ENCODE measurements at regions not wholly inside any gene's neighbourhood (a gene's known extent, or its start where the extent isn't known, plus 50 kb on each side); places are given as distances from the start of the nearest gene placed in this dataset.
"Not testable (repeated sequence)": the region's sequence is repeated elsewhere in the genome, so short reads cannot be mapped to it uniquely, and the experiment has no call there.

DNA sequence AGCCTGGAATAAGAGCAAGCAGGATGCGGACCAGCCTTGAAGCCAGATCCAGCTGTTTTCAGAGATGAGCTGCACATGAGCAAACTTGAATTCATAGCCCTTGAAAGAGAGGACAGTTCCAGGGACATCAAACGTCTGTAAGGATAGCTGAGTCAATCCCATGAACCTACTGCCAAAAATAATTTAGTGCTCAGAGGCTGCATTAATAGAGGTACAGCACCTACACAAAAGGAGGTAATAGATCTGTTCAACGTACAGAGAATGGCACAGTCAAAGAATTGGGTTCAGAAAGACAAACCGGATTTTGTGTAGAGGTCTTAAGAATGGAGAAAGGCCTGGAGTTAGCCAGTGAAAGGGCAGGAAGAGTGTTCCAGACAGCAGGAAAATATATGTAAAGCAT, 110.8 kb upstream of the ZC3H12A start:
- DNase-seq (ENCODE audit: low read depth, low spot score): no peak
- no peaks in the 10 kb centered on the region for H3K36me3 ChIP-seq (ENCODE audit: control insufficient read depth, insufficient read depth, low read length)
- BruUV-seq (replicated peaks): no TSS peak
- H3K4me1 ChIP-seq (ENCODE audit: control insufficient read depth, insufficient read depth, low read length): no peaks in the 10 kb centered on the region
- intact Hi-C loops (cut with micrococcal nuclease; ENCODE audit: unreplicated experiment) (no loop called here), in situ Hi-C loops (cut with HindIII; ENCODE audit: low pct_unique_long_range_greater_than_20kb, low sequenced_read_pairs) (no loop called here)
- H3K9me3 ChIP-seq (ENCODE audit: control insufficient read depth, insufficient read depth, low read depth, low read length): no peaks in the 10 kb centered on the region
- H3K27ac ChIP-seq (ENCODE audit: low read length): no peak overlapping the region
- POLR2A ChIA-PET: no interaction called here
- H3K27me3 ChIP-seq (ENCODE audit: control insufficient read depth, insufficient read depth, low read length): peaks cover 8% of the 10 kb centered on the region
- no peak for TF ChIP-seq TCF7L2 (IDR thresholded peaks at IDR 0.05; ENCODE audit: low read depth, low read length)
- TF ChIP-seq, protein P1, sequence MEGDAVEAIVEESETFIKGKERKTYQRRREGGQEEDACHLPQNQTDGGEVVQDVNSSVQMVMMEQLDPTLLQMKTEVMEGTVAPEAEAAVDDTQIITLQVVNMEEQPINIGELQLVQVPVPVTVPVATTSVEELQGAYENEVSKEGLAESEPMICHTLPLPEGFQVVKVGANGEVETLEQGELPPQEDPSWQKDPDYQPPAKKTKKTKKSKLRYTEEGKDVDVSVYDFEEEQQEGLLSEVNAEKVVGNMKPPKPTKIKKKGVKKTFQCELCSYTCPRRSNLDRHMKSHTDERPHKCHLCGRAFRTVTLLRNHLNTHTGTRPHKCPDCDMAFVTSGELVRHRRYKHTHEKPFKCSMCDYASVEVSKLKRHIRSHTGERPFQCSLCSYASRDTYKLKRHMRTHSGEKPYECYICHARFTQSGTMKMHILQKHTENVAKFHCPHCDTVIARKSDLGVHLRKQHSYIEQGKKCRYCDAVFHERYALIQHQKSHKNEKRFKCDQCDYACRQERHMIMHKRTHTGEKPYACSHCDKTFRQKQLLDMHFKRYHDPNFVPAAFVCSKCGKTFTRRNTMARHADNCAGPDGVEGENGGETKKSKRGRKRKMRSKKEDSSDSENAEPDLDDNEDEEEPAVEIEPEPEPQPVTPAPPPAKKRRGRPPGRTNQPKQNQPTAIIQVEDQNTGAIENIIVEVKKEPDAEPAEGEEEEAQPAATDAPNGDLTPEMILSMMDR (IDR thresholded peaks at IDR 0.05): no peak
- ATAC-seq: no peak
- no peak overlapping the region for H3K4me3 ChIP-seq (ENCODE audit: low read depth in 2 of 2, low read length in 2 of 2)
- CTCF ChIA-PET: no interaction called here

DNA sequence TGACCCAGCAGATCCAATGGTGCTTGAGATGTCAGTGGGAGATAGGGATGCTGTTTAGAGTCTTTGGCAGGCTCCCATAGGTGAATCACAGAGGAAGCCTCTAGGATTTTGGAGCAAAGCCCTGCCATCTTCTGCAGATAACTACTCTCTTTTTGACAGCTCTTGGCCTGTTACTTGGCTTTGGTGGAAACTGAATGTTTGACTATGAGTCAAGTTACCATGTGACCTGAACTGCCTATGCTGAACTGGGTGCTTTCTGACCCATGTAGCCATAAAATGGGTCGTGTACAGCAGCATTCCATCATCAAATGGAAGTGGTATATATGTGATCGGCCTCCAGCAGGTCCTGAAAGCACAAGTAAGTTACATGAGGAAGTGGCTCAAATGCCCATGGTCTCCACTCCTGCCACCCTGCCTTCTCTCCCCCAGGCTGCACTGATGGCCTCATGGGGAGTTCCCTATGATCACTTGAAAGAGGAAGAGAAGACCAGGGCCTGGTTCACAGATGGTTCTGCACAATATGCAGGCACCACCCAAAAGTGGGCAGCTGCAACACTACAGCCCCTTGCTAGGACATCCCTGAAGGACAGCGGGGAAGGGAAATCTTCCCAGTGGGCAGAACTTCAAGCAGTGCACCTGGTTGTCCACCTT, 105.6 kb upstream of the ZC3H12A start:
- POLR2A ChIA-PET: not testable (repeated sequence)

DNA sequence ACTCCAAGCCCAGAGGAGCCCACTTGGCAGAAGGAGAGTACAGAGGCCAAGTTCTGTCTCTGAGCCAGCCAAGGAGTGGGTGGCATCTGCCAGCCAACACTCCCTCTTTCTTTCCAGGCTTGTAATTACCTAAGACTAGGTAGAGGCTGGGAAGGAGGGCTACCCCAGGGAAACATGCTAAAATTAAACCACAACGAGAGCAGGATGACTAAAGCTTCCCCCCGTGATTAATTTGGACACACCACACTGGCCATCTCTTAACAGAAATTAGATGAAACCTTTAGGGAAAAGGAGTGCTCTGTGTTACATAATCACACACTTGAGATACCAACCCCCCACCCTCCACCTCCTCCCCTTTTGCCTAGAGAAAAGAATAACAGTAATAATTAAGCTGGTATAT, 102.1 kb upstream of the ZC3H12A start:
- CTCF ChIA-PET: no interaction called here

More for the DNA sequence above, 105.6 kb upstream of the ZC3H12A start:
- CTCF ChIA-PET; intact Hi-C loops (cut with micrococcal nuclease; ENCODE audit: unreplicated experiment); H3K27me3 ChIP-seq (ENCODE audit: control insufficient read depth, insufficient read depth, low read length); DNase-seq (ENCODE audit: low read depth, low spot score); H3K4me3 ChIP-seq (ENCODE audit: low read depth in 2 of 2, low read length in 2 of 2); H3K36me3 ChIP-seq (ENCODE audit: control insufficient read depth, insufficient read depth, low read length); BruUV-seq (replicated peaks); H3K4me1 ChIP-seq (ENCODE audit: control insufficient read depth, insufficient read depth, low read length); H3K9me3 ChIP-seq (ENCODE audit: control insufficient read depth, insufficient read depth, low read depth, low read length); in situ Hi-C loops (cut with HindIII; ENCODE audit: low pct_unique_long_range_greater_than_20kb, low sequenced_read_pairs); ATAC-seq; H3K27ac ChIP-seq (ENCODE audit: low read length): not testable (repeated sequence)

More for the DNA sequence above, 102.1 kb upstream of the ZC3H12A start:
- TF ChIP-seq, protein P2, sequence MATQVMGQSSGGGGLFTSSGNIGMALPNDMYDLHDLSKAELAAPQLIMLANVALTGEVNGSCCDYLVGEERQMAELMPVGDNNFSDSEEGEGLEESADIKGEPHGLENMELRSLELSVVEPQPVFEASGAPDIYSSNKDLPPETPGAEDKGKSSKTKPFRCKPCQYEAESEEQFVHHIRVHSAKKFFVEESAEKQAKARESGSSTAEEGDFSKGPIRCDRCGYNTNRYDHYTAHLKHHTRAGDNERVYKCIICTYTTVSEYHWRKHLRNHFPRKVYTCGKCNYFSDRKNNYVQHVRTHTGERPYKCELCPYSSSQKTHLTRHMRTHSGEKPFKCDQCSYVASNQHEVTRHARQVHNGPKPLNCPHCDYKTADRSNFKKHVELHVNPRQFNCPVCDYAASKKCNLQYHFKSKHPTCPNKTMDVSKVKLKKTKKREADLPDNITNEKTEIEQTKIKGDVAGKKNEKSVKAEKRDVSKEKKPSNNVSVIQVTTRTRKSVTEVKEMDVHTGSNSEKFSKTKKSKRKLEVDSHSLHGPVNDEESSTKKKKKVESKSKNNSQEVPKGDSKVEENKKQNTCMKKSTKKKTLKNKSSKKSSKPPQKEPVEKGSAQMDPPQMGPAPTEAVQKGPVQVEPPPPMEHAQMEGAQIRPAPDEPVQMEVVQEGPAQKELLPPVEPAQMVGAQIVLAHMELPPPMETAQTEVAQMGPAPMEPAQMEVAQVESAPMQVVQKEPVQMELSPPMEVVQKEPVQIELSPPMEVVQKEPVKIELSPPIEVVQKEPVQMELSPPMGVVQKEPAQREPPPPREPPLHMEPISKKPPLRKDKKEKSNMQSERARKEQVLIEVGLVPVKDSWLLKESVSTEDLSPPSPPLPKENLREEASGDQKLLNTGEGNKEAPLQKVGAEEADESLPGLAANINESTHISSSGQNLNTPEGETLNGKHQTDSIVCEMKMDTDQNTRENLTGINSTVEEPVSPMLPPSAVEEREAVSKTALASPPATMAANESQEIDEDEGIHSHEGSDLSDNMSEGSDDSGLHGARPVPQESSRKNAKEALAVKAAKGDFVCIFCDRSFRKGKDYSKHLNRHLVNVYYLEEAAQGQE (IDR thresholded peaks at IDR 0.05; ENCODE audit: insufficient read depth in 1 of 2, low read depth in 2 of 2, low read length in 1 of 2): no peak
- no peak for TF ChIP-seq TCF7L2 (IDR thresholded peaks at IDR 0.05; ENCODE audit: low read depth, low read length)
- no peak for TF ChIP-seq POLR2AphosphoS5 (IDR thresholded peaks at IDR 0.05; ENCODE audit: low read depth, low read length)
- TF ChIP-seq, protein P1 (IDR thresholded peaks at IDR 0.05): no peak
- H3K27me3 ChIP-seq (ENCODE audit: control insufficient read depth, insufficient read depth, low read length): no peaks in the 10 kb centered on the region; the same call in 1 of the 2 replicates
- H3K36me3 ChIP-seq (ENCODE audit: control insufficient read depth, insufficient read depth, low read length): no peaks in the 10 kb centered on the region
- intact Hi-C loops (cut with micrococcal nuclease; ENCODE audit: unreplicated experiment): no loop called here
- no peak overlapping the region for H3K4me3 ChIP-seq (ENCODE audit: low read depth in 2 of 2, low read length in 2 of 2)
- BruUV-seq (replicated peaks): no TSS peak
- no peak overlapping the region for H3K27ac ChIP-seq (ENCODE audit: low read length)
- DNase-seq (ENCODE audit: low read depth, low spot score): no peak
- ATAC-seq: no peak
- in situ Hi-C loops (cut with HindIII; ENCODE audit: low pct_unique_long_range_greater_than_20kb, low sequenced_read_pairs): no loop called here
- no peaks in the 10 kb centered on the region for H3K4me1 ChIP-seq (ENCODE audit: control insufficient read depth, insufficient read depth, low read length)
- no peaks in the 10 kb centered on the region for H3K9me3 ChIP-seq (ENCODE audit: control insufficient read depth, insufficient read depth, low read depth, low read length)
- POLR2A ChIA-PET: interaction anchor here (0.6 kb wide), 1 partner anchor 121 kb away, joined by 8 read pairs; no protein-coding TSS in a partner anchor
